H9 (cell line): ENCODE measurements at regions not wholly inside any gene's neighbourhood (a gene's known extent, or its start where the extent isn't known, plus 50 kb on each side); places are given as distances from the start of the nearest gene placed in this dataset.

ENCODE experiments used
- DNase-seq: peaks from one replicate; pipeline ENCODE4 v3.0.0-alpha.2; 2017
- H2AFZ ChIP-seq: one replicate; pipeline ENCODE4 v1.6.1; 2013; ENCODE audit warnings: mild to moderate bottlenecking, low read length, control low read depth, moderate library complexity
- H2AK5ac ChIP-seq: 2 replicates; pipeline ENCODE4 v1.6.1; 2013; ENCODE audit warnings: low read length, control low read depth, mixed read lengths; ENCODE audit not compliant: insufficient read length
- H2BK120ac ChIP-seq: one replicate; pipeline ENCODE4 v1.6.1; 2013; ENCODE audit warnings: low read depth, mild to moderate bottlenecking, low read length, control low read depth, inconsistent platforms; ENCODE audit not compliant: poor library complexity, severe bottlenecking
- H2BK12ac ChIP-seq: 2 replicates; pipeline ENCODE4 v1.6.1; 2013; ENCODE audit warnings: low read length, control low read depth, mixed read lengths, low read depth; ENCODE audit not compliant: insufficient read length
- H2BK15ac ChIP-seq: 2 replicates; pipeline ENCODE4 v1.6.1; 2013; ENCODE audit warnings: low read depth, low read length, control low read depth
- H2BK20ac ChIP-seq: one replicate; pipeline ENCODE4 v1.6.1; 2013; ENCODE audit warnings: low read depth, mild to moderate bottlenecking, low read length, control low read depth, inconsistent platforms; ENCODE audit not compliant: poor library complexity, severe bottlenecking
- H2BK5ac ChIP-seq: 2 replicates; pipeline ENCODE4 v1.6.1; 2013; ENCODE audit warnings: low read length, control low read depth, mixed read lengths; ENCODE audit not compliant: insufficient read length
- H3K14ac ChIP-seq: 2 replicates; pipeline ENCODE4 v1.6.1; 2013; ENCODE audit warnings: low read length, control low read depth; ENCODE audit not compliant: insufficient read depth
- H3K18ac ChIP-seq: 2 replicates; pipeline ENCODE4 v1.6.1; 2013; ENCODE audit warnings: low read depth, mild to moderate bottlenecking, mixed read lengths, low read length, control low read depth; ENCODE audit not compliant: insufficient read length
- H3K23ac ChIP-seq: 2 replicates; pipeline ENCODE4 v1.6.1; 2013; ENCODE audit warnings: low read length, control low read depth, mixed read lengths, low read depth; ENCODE audit not compliant: insufficient read length
- H3K23me2 ChIP-seq: 2 replicates; pipeline ENCODE4 v1.6.1; 2013; ENCODE audit warnings: low read depth, mild to moderate bottlenecking, mixed read lengths, low read length, control low read depth; ENCODE audit not compliant: insufficient read length, poor library complexity, severe bottlenecking
- H3K27ac ChIP-seq: 2 replicates; pipeline ENCODE4 v1.5.1; 2013; ENCODE audit warnings: low read length, control low read depth, mixed read lengths, low read depth; ENCODE audit not compliant: insufficient read length
- H3K27me3 ChIP-seq: 2 replicates; pipeline ENCODE4 v1.6.1; 2013; ENCODE audit warnings: low read length, control low read depth, inconsistent platforms; ENCODE audit not compliant: insufficient read depth
- H3K4ac ChIP-seq: 2 replicates; pipeline ENCODE4 v1.6.1; 2013; ENCODE audit warnings: low read depth, mild to moderate bottlenecking, control low read depth, inconsistent platforms, low read length, moderate library complexity
- H3K4me1 ChIP-seq: 2 replicates; pipeline ENCODE4 v1.6.1; 2013; ENCODE audit warnings: low read length, control low read depth, inconsistent platforms; ENCODE audit not compliant: insufficient read depth
- H3K4me2 ChIP-seq: 2 replicates; pipeline ENCODE4 v1.6.1; 2013; ENCODE audit warnings: low read length, control low read depth, mixed read lengths; ENCODE audit not compliant: insufficient read length, insufficient read depth
- H3K56ac ChIP-seq: 2 replicates; pipeline ENCODE4 v1.6.1; 2013; ENCODE audit warnings: low read depth, mild to moderate bottlenecking, mixed read lengths, low read length, control low read depth; ENCODE audit not compliant: insufficient read length
- H3K79me1 ChIP-seq: 2 replicates; pipeline ENCODE4 v1.6.1; 2013; ENCODE audit warnings: low read depth, mild to moderate bottlenecking, moderate library complexity, low read length, control low read depth, inconsistent platforms; ENCODE audit not compliant: insufficient read depth, poor library complexity, severe bottlenecking
- H3K79me2 ChIP-seq: 2 replicates; pipeline ENCODE4 v1.6.1; 2013; ENCODE audit warnings: low read length, control low read depth, inconsistent platforms; ENCODE audit not compliant: insufficient read depth
- H3K9ac ChIP-seq: 2 replicates; pipeline ENCODE4 v1.6.1; 2013; ENCODE audit warnings: low read length, control low read depth, mixed read lengths; ENCODE audit not compliant: insufficient read length; ENCODE audit errors: extremely low read depth
- H3K9me3 ChIP-seq: one replicate; pipeline ENCODE4 v1.6.1; 2013; ENCODE audit warnings: low read depth, low read length, inconsistent platforms; ENCODE audit not compliant: control insufficient read depth
- H3T11ph ChIP-seq: one replicate; pipeline ENCODE4 v1.6.1; 2013; ENCODE audit warnings: mild to moderate bottlenecking, low read length, control low read depth, inconsistent platforms
- H4K20me1 ChIP-seq: one replicate; pipeline ENCODE4 v1.6.1; 2013; ENCODE audit not compliant: control insufficient read depth, insufficient read length, insufficient read depth
- H4K5ac ChIP-seq: 2 replicates; pipeline ENCODE4 v1.6.1; 2013; ENCODE audit warnings: low read depth, mild to moderate bottlenecking, mixed read lengths, low read length, control low read depth; ENCODE audit not compliant: insufficient read length
- H4K8ac ChIP-seq: replicated peaks from 2 replicates; pipeline ENCODE4 v1.6.1; 2013; ENCODE audit warnings: low read length, control low read depth, mixed read lengths, low read depth; ENCODE audit not compliant: insufficient read length
- H4K91ac ChIP-seq: 2 replicates; pipeline ENCODE4 v1.6.1; 2013; ENCODE audit warnings: low read depth, mild to moderate bottlenecking, moderate library complexity, mixed read lengths, low read length, control low read depth; ENCODE audit not compliant: insufficient read length
- H3K27ac Mint-ChIP-seq, 3 experiments: 2 replicates in 2 of 3; 3 replicates in 1 of 3; pipeline ENCODE4 v1.8.0; 2020 to 2021; ENCODE audit warnings: mixed read lengths in 3 of 3, mild to moderate bottlenecking in 1 of 3, moderate library complexity in 1 of 3
- H3K27me3 Mint-ChIP-seq: 2 replicates; pipeline ENCODE4 v1.8.0; 2021; ENCODE audit warnings: low read depth, mild to moderate bottlenecking, moderate library complexity, mixed read lengths
- H3K36me3 Mint-ChIP-seq, 3 experiments: 2 replicates in 2 of 3; 3 replicates in 1 of 3; pipeline ENCODE4 v1.8.0; 2020 to 2021; ENCODE audit warnings: low read depth in 3 of 3, mixed read lengths in 3 of 3; ENCODE audit not compliant: insufficient read depth in 1 of 3
- H3K4me1 Mint-ChIP-seq, 2 experiments: 2 replicates each; pipeline ENCODE4 v1.8.0; 2020; ENCODE audit warnings: mixed read lengths in 2 of 2
- H3K4me3 Mint-ChIP-seq, 2 experiments: 2 replicates in 1 of 2; 3 replicates in 1 of 2; pipeline ENCODE4 v1.8.0; 2020 to 2021; ENCODE audit warnings: mild to moderate bottlenecking in 2 of 2, mixed read lengths in 2 of 2, moderate library complexity in 1 of 2
- H3K9me3 Mint-ChIP-seq, 2 experiments: 2 replicates in 1 of 2; 3 replicates in 1 of 2; pipeline ENCODE4 v1.8.0; 2020; ENCODE audit warnings: mild to moderate bottlenecking in 2 of 2, mixed read lengths in 2 of 2, moderate library complexity in 1 of 2
- CTCF ChIP-seq: fragments of 200-600 bp; sonication (generic); conservative IDR thresholded peaks from 3 replicates; pipeline ENCODE4 v1.8.0; 2021; ENCODE audit warnings: antibody characterized with exemption, mild to moderate bottlenecking
- WGBS: extraction: QIAGEN DNeasy Blood & Tissue Kit; methylation state at CpG from one replicate; pipeline ENCODE4 v1.1.7; 2013; ENCODE audit warnings: missing lambda C conversion rate, low lambda C conversion rate, mixed read lengths; ENCODE audit not compliant: insufficient read length; ENCODE audit errors: extremely low coverage; 5-methylcytosine and 5-hydroxymethylcytosine counted together

DNA sequence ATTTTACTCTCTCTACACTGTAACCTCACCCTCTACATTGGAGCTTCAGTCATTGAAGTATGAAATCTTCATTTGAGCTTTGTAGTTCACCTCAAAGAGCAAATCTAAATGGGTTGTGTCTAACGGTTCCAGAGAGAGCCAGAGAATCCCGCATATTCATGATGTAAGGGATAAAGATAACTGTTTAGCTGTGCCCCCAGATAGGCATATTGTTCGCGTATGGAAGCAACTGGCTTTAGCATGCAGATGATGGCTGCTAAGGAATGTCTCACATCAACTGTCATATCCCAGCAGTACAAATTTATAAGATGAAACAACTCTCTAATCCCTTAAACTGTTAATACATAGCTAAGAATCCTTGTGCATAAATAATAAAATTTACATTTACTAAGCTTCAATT lies 412.7 kb upstream of the ROBO2 start:
- H2BK5ac ChIP-seq, result no peak overlapping the region
- no peak overlapping the region for H4K91ac ChIP-seq
- H2AFZ ChIP-seq, result no peak overlapping the region
- Mint-ChIP-seq H3K4me3 (no peak overlapping the region), H3K36me3 (no peaks in the 10 kb centered on the region; a peak in 1 of 7 replicates), H3K9me3 (no peaks in the 10 kb centered on the region; a peak in 2 of 5 replicates), H3K27ac (no peak overlapping the region), H3K27me3 (no peaks in the 10 kb centered on the region), H3K4me1 (peaks cover under 1 to 2% of the 10 kb centered on the region in 2 experiments)
- H4K8ac ChIP-seq, result no peak overlapping the region
- no peaks in the 10 kb centered on the region for H3K23me2 ChIP-seq
- H3K4ac ChIP-seq, result no peak overlapping the region
- no peak overlapping the region for H3K18ac ChIP-seq
- H3K9me3 ChIP-seq, result no peaks in the 10 kb centered on the region
- no peak overlapping the region for H3K4me2 ChIP-seq
- H3K23ac ChIP-seq, result no peak overlapping the region
- H3T11ph ChIP-seq, result no peak overlapping the region
- no peak overlapping the region for H3K9ac ChIP-seq
- H3K4me1 ChIP-seq, result 0 out of 2 replicates have a peak, but pooled peaks cover 3% of the 10 kb centered on the region
- TF ChIP-seq CTCF, result no peak
- DNase-seq, result no peak
- no peak overlapping the region for H4K5ac ChIP-seq
- H3K14ac ChIP-seq, result no peak overlapping the region
- no peak overlapping the region for H2BK20ac ChIP-seq
- no peaks in the 10 kb centered on the region for H3K27me3 ChIP-seq
- H3K56ac ChIP-seq, result no peak overlapping the region
- no CpG with 5 or more reads among the region's 4 CpGs for WGBS
- no peak overlapping the region for H2BK12ac ChIP-seq
- no peaks in the 10 kb centered on the region; the same call in 1 of the 2 replicates for H3K79me2 ChIP-seq
- H2BK120ac ChIP-seq, result no peak overlapping the region
- H3K27ac ChIP-seq, result no peak overlapping the region
- H2AK5ac ChIP-seq, result no peak overlapping the region
- no peaks in the 10 kb centered on the region for H3K79me1 ChIP-seq
- H2BK15ac ChIP-seq, result no peak overlapping the region
- no peaks in the 10 kb centered on the region for H4K20me1 ChIP-seq
